ENCODE measurements at regions not wholly inside any gene's neighbourhood (a gene's known extent, or its start where the extent isn't known, plus 50 kb on each side); places are given as distances from the start of the nearest gene placed in this dataset.
A peak's percentile ranks its signal among the peaks of the same experiment; 100 is the strongest.

- peaks cover 4% of the 10 kb centered on the region for H3K27me3 Mint-ChIP-seq (ENCODE audit: insufficient read depth)
- H3K4me1 Mint-ChIP-seq = peaks cover 4% of the 10 kb centered on the region
- no peak for TF ChIP-seq CTCF (conservative IDR thresholded peaks at IDR 0.05)
- Histone ChIP-seq H3K9me3 (ENCODE audit: control insufficient read depth, low read length) (no peaks in the 10 kb centered on the region), H3K4me1 (ENCODE audit: control insufficient read depth, insufficient read depth, low read length) (no peaks in the 10 kb centered on the region), H3K27ac (ENCODE audit: low read depth, low read length) (no peak overlapping the region), H3K9ac (ENCODE audit: extremely low read depth, low read length, poor library complexity, severe bottlenecking) (no peak overlapping the region), H3K4me3 (ENCODE audit: low read length) (no peak overlapping the region), H3K27me3 (ENCODE audit: control insufficient read depth, insufficient read depth, low read length, poor library complexity, severe bottlenecking) (no peaks in the 10 kb centered on the region), H3K36me3 (ENCODE audit: control insufficient read depth, insufficient read depth, low read length) (no peaks in the 10 kb centered on the region)
- no peak overlapping the region for H3K4me3 Mint-ChIP-seq
- DNase-seq = no peak
- H3K36me3 Mint-ChIP-seq (ENCODE audit: low read depth) = no peaks in the 10 kb centered on the region
- whole genome bisulfite sequencing, 2 experiments (ENCODE audit: insufficient coverage in 1 of 2, insufficient read length in 1 of 2) = 87% methylated on average over 2 of the region's 2 CpGs; no CpG with 5 or more reads in 1 of the 2 experiments
- H3K27ac Mint-ChIP-seq = no peak overlapping the region
- no peaks in the 10 kb centered on the region for H3K9me3 Mint-ChIP-seq
Measured at GRCh38 chr6:40295251-40295950, 291.8 kb downstream of the LRFN2 start.

- Mint-ChIP-seq H3K27ac (no peak overlapping the region), H3K4me1 (peaks cover 4% of the 10 kb centered on the region), H3K4me3 (no peak overlapping the region), H3K9me3 (no peaks in the 10 kb centered on the region), H3K36me3 (ENCODE audit: low read depth) (no peaks in the 10 kb centered on the region), H3K27me3 (ENCODE audit: insufficient read depth) (peaks cover 4% of the 10 kb centered on the region)
- DNase-seq = peak; percentile 70
- no peak overlapping the region for H3K4me3 ChIP-seq (ENCODE audit: low read length)
- H3K9ac ChIP-seq (ENCODE audit: extremely low read depth, low read length, poor library complexity, severe bottlenecking) = no peak overlapping the region
- peak; percentile 35 for TF ChIP-seq CTCF (conservative IDR thresholded peaks at IDR 0.05)
- H3K27me3 ChIP-seq (ENCODE audit: control insufficient read depth, insufficient read depth, low read length, poor library complexity, severe bottlenecking) = no peaks in the 10 kb centered on the region
- H3K9me3 ChIP-seq (ENCODE audit: control insufficient read depth, low read length) = no peaks in the 10 kb centered on the region
- WGBS, 2 experiments (ENCODE audit: insufficient coverage in 1 of 2, insufficient read length in 1 of 2) = 74 to 76% methylated on average over 9 to 10 of the region's 10 CpGs
- no peak overlapping the region for H3K27ac ChIP-seq (ENCODE audit: low read depth, low read length)
- H3K4me1 ChIP-seq (ENCODE audit: control insufficient read depth, insufficient read depth, low read length) = no peaks in the 10 kb centered on the region
- H3K36me3 ChIP-seq (ENCODE audit: control insufficient read depth, insufficient read depth, low read length) = no peaks in the 10 kb centered on the region
Measured at GRCh38 chr6:40293460-40294185, 293.5 kb downstream of the LRFN2 start.

GRCh38 chr6:40293060-40293459 is 294.1 kb downstream of the LRFN2 start:
- no peak for DNase-seq
- no peak overlapping the region for H3K27ac Mint-ChIP-seq
- H3K9me3 Mint-ChIP-seq = no peaks in the 10 kb centered on the region
- 80% methylated on average over 1 of the region's 1 CpG; no CpG with 5 or more reads in 1 of the 2 experiments for WGBS, 2 experiments (ENCODE audit: insufficient coverage in 1 of 2, insufficient read length in 1 of 2)
- Histone ChIP-seq H3K9ac (ENCODE audit: extremely low read depth, low read length, poor library complexity, severe bottlenecking) (no peak overlapping the region), H3K27me3 (ENCODE audit: control insufficient read depth, insufficient read depth, low read length, poor library complexity, severe bottlenecking) (no peaks in the 10 kb centered on the region), H3K9me3 (ENCODE audit: control insufficient read depth, low read length) (no peaks in the 10 kb centered on the region), H3K36me3 (ENCODE audit: control insufficient read depth, insufficient read depth, low read length) (no peaks in the 10 kb centered on the region), H3K27ac (ENCODE audit: low read depth, low read length) (no peak overlapping the region), H3K4me3 (ENCODE audit: low read length) (no peak overlapping the region), H3K4me1 (ENCODE audit: control insufficient read depth, insufficient read depth, low read length) (no peaks in the 10 kb centered on the region)
- H3K4me3 Mint-ChIP-seq = no peak overlapping the region
- peaks cover 4% of the 10 kb centered on the region for H3K27me3 Mint-ChIP-seq (ENCODE audit: insufficient read depth)
- peaks cover 6% of the 10 kb centered on the region for H3K4me1 Mint-ChIP-seq
- H3K36me3 Mint-ChIP-seq (ENCODE audit: low read depth) = no peaks in the 10 kb centered on the region
- no peak for TF ChIP-seq CTCF (conservative IDR thresholded peaks at IDR 0.05)

Measured in endodermal cell (in vitro differentiated cells).